HEK293 (cell line): ENCODE measurements at regions not wholly inside any gene's neighbourhood (a gene's known extent, or its start where the extent isn't known, plus 50 kb on each side); places are given as distances from the start of the nearest gene placed in this dataset.

Source experiments
- CTCF ChIA-PET: fragments of 350-600 bp; formaldehyde crosslinking; extraction: SDS; loops from one replicate; lab custom pipeline; 2021; ENCODE audit warnings: antibody characterized with exemption; lab: Yijun Ruan, JAX
- POLR2A ChIA-PET: fragments of 300-600 bp; formaldehyde crosslinking; extraction: SDS; loops from one replicate; lab custom pipeline; 2020; ENCODE audit warnings: antibody characterized with exemption, inconsistent platforms; lab: Yijun Ruan, JAX
- H3K27ac ChIP-seq: fragments of 200-500 bp; sonication (Bioruptor generic); 2 replicates; pipeline ENCODE4 v1.5.1; 2014; ENCODE audit warnings: low read depth, low read length, control low read depth, inconsistent platforms; ENCODE audit errors: extremely low read depth
- H3K36me3 ChIP-seq, 2 experiments: fragments of 200-500 bp in 1 of 2; sonication (Bioruptor generic) in 1 of 2; 1 replicate in 1 of 2; 2 replicates in 1 of 2; pipeline ENCODE4 v1.5.1; 2014 to 2017; ENCODE audit warnings: inconsistent platforms in 2 of 2, low read length in 2 of 2; ENCODE audit not compliant: control insufficient read depth in 2 of 2, insufficient read depth in 1 of 2
- H3K4me1 ChIP-seq: fragments of 200-500 bp; sonication (Bioruptor generic); 2 replicates; pipeline ENCODE4 v1.5.1; 2014; ENCODE audit warnings: mild to moderate bottlenecking, low read length, inconsistent platforms; ENCODE audit not compliant: control insufficient read depth, insufficient read depth
- H3K4me3 ChIP-seq: 2 replicates; pipeline ENCODE4 v1.5.1; 2011; ENCODE audit warnings: low read depth, mild to moderate bottlenecking, control low read depth, low read length, moderate library complexity
- H3K9me3 ChIP-seq: fragments of 200-500 bp; sonication (Bioruptor generic); 2 replicates; pipeline ENCODE4 v1.5.1; 2014; ENCODE audit warnings: low read depth, low read length, inconsistent platforms; ENCODE audit not compliant: control insufficient read depth, insufficient read depth
- BCL11B ChIP-seq: fragments of 450-650 bp; formaldehyde crosslinking; IDR thresholded peaks from 2 replicates; pipeline ENCODE4 v1.5.1; 2016; ENCODE audit warnings: low read depth, missing biosample characterization, missing genetic modification characterization
- HIC1 ChIP-seq: fragments of 450-650 bp; formaldehyde crosslinking; IDR thresholded peaks from 2 replicates; pipeline ENCODE4 v1.5.1; 2016; ENCODE audit warnings: missing biosample characterization, missing genetic modification characterization
- MYNN ChIP-seq: fragments of 450-650 bp; formaldehyde crosslinking; IDR thresholded peaks from 2 replicates; pipeline ENCODE4 v1.5.1; 2016; ENCODE audit warnings: missing biosample characterization, missing genetic modification characterization, borderline replicate concordance
- ZBTB1 ChIP-seq: fragments of 450-650 bp; formaldehyde crosslinking; IDR thresholded peaks from 2 replicates; pipeline ENCODE4 v1.5.1; 2016; ENCODE audit warnings: missing biosample characterization, missing genetic modification characterization
- ZBTB20 ChIP-seq: fragments of 450-650 bp; formaldehyde crosslinking; IDR thresholded peaks from 2 replicates; pipeline ENCODE4 v1.5.1; 2016; ENCODE audit warnings: missing biosample characterization, missing genetic modification characterization
- ZBTB49 ChIP-seq: fragments of 450-650 bp; formaldehyde crosslinking; IDR thresholded peaks from 2 replicates; pipeline ENCODE4 v1.5.1; 2016; ENCODE audit warnings: missing biosample characterization, missing genetic modification characterization, low read depth
- ZFHX2 ChIP-seq: fragments of 450-650 bp; formaldehyde crosslinking; conservative IDR thresholded peaks from 2 replicates; pipeline ENCODE4 v1.5.1; 2016; ENCODE audit warnings: missing biosample characterization, missing genetic modification characterization
- ZNF133 ChIP-seq: fragments of 450-650 bp; formaldehyde crosslinking; IDR thresholded peaks from 2 replicates; pipeline ENCODE4 v1.5.1; 2016; ENCODE audit warnings: missing biosample characterization, missing genetic modification characterization
- ZNF138 ChIP-seq: fragments of 450-650 bp; formaldehyde crosslinking; IDR thresholded peaks from 2 replicates; pipeline ENCODE4 v1.5.1; 2016; ENCODE audit warnings: missing biosample characterization, missing genetic modification characterization, borderline replicate concordance
- ZNF140 ChIP-seq: fragments of 450-650 bp; formaldehyde crosslinking; IDR thresholded peaks from 2 replicates; pipeline ENCODE4 v1.5.1; 2016; ENCODE audit warnings: missing biosample characterization, missing genetic modification characterization
- ZNF184 ChIP-seq: fragments of 450-650 bp; IDR thresholded peaks from 2 replicates; pipeline ENCODE4 v1.5.1; 2018; ENCODE audit warnings: missing biosample characterization, mild to moderate bottlenecking, missing genetic modification characterization
- ZNF223 ChIP-seq: fragments of 450-650 bp; formaldehyde crosslinking; IDR thresholded peaks from 2 replicates; pipeline ENCODE4 v1.5.1; 2016; ENCODE audit warnings: missing biosample characterization, missing genetic modification characterization
- ZNF501 ChIP-seq: fragments of 450-650 bp; formaldehyde crosslinking; IDR thresholded peaks from 2 replicates; pipeline ENCODE4 v1.5.1; 2016; ENCODE audit warnings: missing biosample characterization, missing genetic modification characterization
- ZNF558 ChIP-seq: fragments of 450-650 bp; formaldehyde crosslinking; IDR thresholded peaks from 2 replicates; pipeline ENCODE4 v1.5.1; 2016; ENCODE audit warnings: missing biosample characterization, missing genetic modification characterization
- ZNF621 ChIP-seq: fragments of 450-650 bp; formaldehyde crosslinking; IDR thresholded peaks from 2 replicates; pipeline ENCODE4 v1.5.1; 2017; ENCODE audit warnings: missing biosample characterization, missing genetic modification characterization
- ZNF830 ChIP-seq: fragments of 450-650 bp; IDR thresholded peaks from 2 replicates; pipeline ENCODE4 v1.5.0; 2018; ENCODE audit warnings: missing biosample characterization, missing genetic modification characterization, low read depth, mild to moderate bottlenecking, moderate library complexity
- ZNF843 ChIP-seq: fragments of 450-650 bp; formaldehyde crosslinking; IDR thresholded peaks from 2 replicates; pipeline ENCODE4 v1.5.1; 2016; ENCODE audit warnings: missing biosample characterization, missing genetic modification characterization
- TF ChIP-seq, protein P1 (sequence below): fragments of 450-650 bp; IDR thresholded peaks from 2 replicates; pipeline ENCODE4 v1.5.1; 2018; ENCODE audit warnings: missing biosample characterization, missing genetic modification characterization
- TF ChIP-seq, protein P2 (sequence below): fragments of 450-650 bp; formaldehyde crosslinking; IDR thresholded peaks from 2 replicates; pipeline ENCODE4 v1.5.1; 2016; ENCODE audit warnings: missing biosample characterization, missing genetic modification characterization
- TF ChIP-seq, protein P3 (sequence below): fragments of 450-650 bp; formaldehyde crosslinking; IDR thresholded peaks from 2 replicates; pipeline ENCODE4 v1.5.1; 2016; ENCODE audit warnings: missing biosample characterization, missing genetic modification characterization

DNA sequence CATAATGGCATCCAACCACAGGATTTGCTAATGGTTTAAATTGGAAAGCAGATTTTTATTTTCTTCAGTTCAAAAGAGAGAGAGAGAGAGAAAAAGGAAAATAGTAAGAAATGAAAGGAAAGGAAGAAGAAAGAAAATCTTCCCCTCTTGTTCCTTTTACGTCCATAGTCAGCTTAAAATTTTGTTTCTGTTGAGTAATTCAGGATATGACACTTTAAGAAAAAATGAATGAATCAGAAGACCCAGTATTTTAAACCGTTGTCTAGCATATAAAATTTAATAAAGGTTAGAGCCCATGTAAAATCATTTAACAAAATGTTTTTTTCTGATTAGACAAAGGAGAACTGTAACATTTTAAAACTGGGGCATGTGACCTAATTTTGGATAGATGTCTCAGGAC, 391.8 kb upstream of the EPHA5 start (continued):
- TF ChIP-seq, protein P1, sequence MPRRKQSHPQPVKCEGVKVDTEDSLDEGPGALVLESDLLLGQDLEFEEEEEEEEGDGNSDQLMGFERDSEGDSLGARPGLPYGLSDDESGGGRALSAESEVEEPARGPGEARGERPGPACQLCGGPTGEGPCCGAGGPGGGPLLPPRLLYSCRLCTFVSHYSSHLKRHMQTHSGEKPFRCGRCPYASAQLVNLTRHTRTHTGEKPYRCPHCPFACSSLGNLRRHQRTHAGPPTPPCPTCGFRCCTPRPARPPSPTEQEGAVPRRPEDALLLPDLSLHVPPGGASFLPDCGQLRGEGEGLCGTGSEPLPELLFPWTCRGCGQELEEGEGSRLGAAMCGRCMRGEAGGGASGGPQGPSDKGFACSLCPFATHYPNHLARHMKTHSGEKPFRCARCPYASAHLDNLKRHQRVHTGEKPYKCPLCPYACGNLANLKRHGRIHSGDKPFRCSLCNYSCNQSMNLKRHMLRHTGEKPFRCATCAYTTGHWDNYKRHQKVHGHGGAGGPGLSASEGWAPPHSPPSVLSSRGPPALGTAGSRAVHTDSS (tag by site-specific recombination) = no peak
- no peak for TF ChIP-seq ZNF843 (tag by site-specific recombination)

- Histone ChIP-seq H3K4me3 (no peak overlapping the region), H3K27ac (no peak overlapping the region)
- no peak for TF ChIP-seq ZNF133 (tag by site-specific recombination)
- no peak for TF ChIP-seq ZNF558 (tag by site-specific recombination)
- TF ChIP-seq ZNF140 = no peak
- no peak for TF ChIP-seq ZBTB20 (tag by site-specific recombination)
- TF ChIP-seq ZNF830 (tag by site-specific recombination) = no peak
- TF ChIP-seq, protein P2, sequence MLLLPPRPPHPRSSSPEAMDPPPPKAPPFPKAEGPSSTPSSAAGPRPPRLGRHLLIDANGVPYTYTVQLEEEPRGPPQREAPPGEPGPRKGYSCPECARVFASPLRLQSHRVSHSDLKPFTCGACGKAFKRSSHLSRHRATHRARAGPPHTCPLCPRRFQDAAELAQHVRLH (tag by site-specific recombination) = no peak
- no peak for TF ChIP-seq HIC1
- no peak for TF ChIP-seq ZNF138 (tag by site-specific recombination)
- TF ChIP-seq ZFHX2 (tag by site-specific recombination) = no peak
- no peak for TF ChIP-seq BCL11B (tag by site-specific recombination)
- TF ChIP-seq ZNF501 = no peak
- no peak for TF ChIP-seq MYNN (tag by site-specific recombination)
- TF ChIP-seq, protein P3, sequence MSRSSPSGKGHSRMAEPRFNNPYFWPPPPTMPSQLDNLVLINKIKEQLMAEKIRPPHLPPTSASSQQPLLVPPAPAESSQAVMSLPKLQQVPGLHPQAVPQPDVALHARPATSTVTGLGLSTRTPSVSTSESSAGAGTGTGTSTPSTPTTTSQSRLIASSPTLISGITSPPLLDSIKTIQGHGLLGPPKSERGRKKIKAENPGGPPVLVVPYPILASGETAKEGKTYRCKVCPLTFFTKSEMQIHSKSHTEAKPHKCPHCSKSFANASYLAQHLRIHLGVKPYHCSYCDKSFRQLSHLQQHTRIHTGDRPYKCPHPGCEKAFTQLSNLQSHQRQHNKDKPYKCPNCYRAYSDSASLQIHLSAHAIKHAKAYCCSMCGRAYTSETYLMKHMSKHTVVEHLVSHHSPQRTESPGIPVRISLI = no peak
- no peak for TF ChIP-seq ZNF223 (tag by site-specific recombination)
- no peak for TF ChIP-seq ZBTB49 (tag by site-specific recombination)
- TF ChIP-seq ZNF184 (tag by site-specific recombination) = no peak
- TF ChIP-seq ZBTB1 (tag by site-specific recombination) = no peak
- no peak for TF ChIP-seq ZNF621 (tag by site-specific recombination)
- TF ChIP-seq, all 188 proteins: peak for 0
- Histone ChIP-seq H3K4me1 (no peaks in the 10 kb centered on the region), H3K36me3 (no peaks in the 10 kb centered on the region), H3K9me3 (no peaks in the 10 kb centered on the region)
- POLR2A ChIA-PET = no interaction called here
- CTCF ChIA-PET = no interaction called here
Observed at GRCh38 chr4:66059556-66059955, 389.3 kb upstream of the EPHA5 start.
